Urinary bladder (tissue), 3 donors: ENCODE measurements at regions not wholly inside any gene's neighbourhood (a gene's known extent, or its start where the extent isn't known, plus 50 kb on each side); places are given as distances from the start of the nearest gene placed in this dataset.

Source experiments
- DNase-seq: peaks from one replicate; pipeline ENCODE4 v3.0.0-alpha.2; 2015; ENCODE audit errors: extremely low spot score
- H3K27ac ChIP-seq: one replicate; pipeline ENCODE4 v1.5.1; 2013; ENCODE audit warnings: low read depth, mild to moderate bottlenecking, moderate library complexity
- H3K36me3 ChIP-seq: one replicate; pipeline ENCODE4 v1.6.1; 2013; ENCODE audit warnings: mild to moderate bottlenecking, moderate library complexity; ENCODE audit not compliant: insufficient read depth
- H3K4me1 ChIP-seq: one replicate; pipeline ENCODE4 v1.6.1; 2013; ENCODE audit warnings: mild to moderate bottlenecking, moderate library complexity; ENCODE audit not compliant: insufficient read depth
- H3K4me3 ChIP-seq: one replicate; pipeline ENCODE4 v1.5.1; 2013; ENCODE audit warnings: low read depth, low read length
- WGBS: extraction: QIAGEN DNeasy Blood & Tissue Kit; methylation state at CpG from one replicate; pipeline ENCODE4 v1.1.7; 2013; 5-methylcytosine and 5-hydroxymethylcytosine counted together
- donor health status: healthy with polysubstance abuse.
- donor health status: healthy.

- no peak overlapping the region for H3K4me3 ChIP-seq
- DNase-seq = no peak
- 93% methylated on average over 2 of the region's 2 CpGs for WGBS
- no peaks in the 10 kb centered on the region for H3K4me1 ChIP-seq
- H3K36me3 ChIP-seq = no peaks in the 10 kb centered on the region
- no peak overlapping the region for H3K27ac ChIP-seq
Observed at GRCh38 chr12:88996200-88996788, 356.0 kb downstream of the DUSP6 start.

- WGBS = 63% methylated on average over 1 of the region's 1 CpG
- H3K4me3 ChIP-seq = no peak overlapping the region
- H3K4me1 ChIP-seq = no peaks in the 10 kb centered on the region
- no peaks in the 10 kb centered on the region for H3K36me3 ChIP-seq
- no peak overlapping the region for H3K27ac ChIP-seq
- no peak for DNase-seq
Observed at GRCh38 chr12:88994971-88995370, 357.3 kb downstream of the DUSP6 start.

DNA sequence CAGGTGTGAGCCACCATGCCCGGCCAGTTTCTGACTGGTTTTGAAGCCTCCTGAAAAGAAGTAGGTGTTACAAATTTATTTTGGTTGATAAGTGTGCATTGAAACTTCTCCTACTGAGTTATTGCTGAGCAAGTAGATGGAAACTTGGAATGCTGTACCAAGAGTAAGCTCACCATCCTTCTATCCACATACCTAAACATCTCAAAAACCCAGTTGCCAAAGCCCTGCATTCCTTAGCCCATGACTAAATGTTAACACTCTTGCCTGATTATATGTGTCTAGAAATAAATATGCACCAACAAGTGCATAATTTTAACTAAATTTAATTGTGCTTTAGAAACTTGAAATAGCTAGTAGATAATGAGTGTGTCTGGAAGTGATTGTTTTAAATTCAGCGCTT is 357.8 kb downstream of the DUSP6 start:
- WGBS = 94% methylated on average over 2 of the region's 2 CpGs
- DNase-seq = no peak
- Histone ChIP-seq H3K36me3 (no peaks in the 10 kb centered on the region), H3K27ac (no peak overlapping the region), H3K4me3 (no peak overlapping the region), H3K4me1 (no peaks in the 10 kb centered on the region)

- peak; percentile 10 for DNase-seq
- H3K4me1 ChIP-seq = no peaks in the 10 kb centered on the region
- H3K4me3 ChIP-seq = no peak overlapping the region
- H3K27ac ChIP-seq = no peak overlapping the region
- H3K36me3 ChIP-seq = no peaks in the 10 kb centered on the region
- WGBS = 10% methylated on average over 3 of the region's 3 CpGs
Observed at GRCh38 chr12:88993651-88994050, 358.6 kb downstream of the DUSP6 start.

GRCh38 chr12:88986056-88986455 is 366.2 kb downstream of the DUSP6 start:
- Histone ChIP-seq H3K27ac (no peak overlapping the region), H3K4me3 (no peak overlapping the region), H3K36me3 (no peaks in the 10 kb centered on the region), H3K4me1 (no peaks in the 10 kb centered on the region)
- WGBS = 29% methylated on average over 5 of the region's 5 CpGs
- no peak for DNase-seq

GRCh38 chr12:88985631-88986030 is 366.7 kb downstream of the DUSP6 start:
- Histone ChIP-seq H3K4me3 (no peak overlapping the region), H3K27ac (no peak overlapping the region), H3K4me1 (no peaks in the 10 kb centered on the region), H3K36me3 (no peaks in the 10 kb centered on the region)
- 70% methylated on average over 3 of the region's 3 CpGs for WGBS
- no peak for DNase-seq

DNA sequence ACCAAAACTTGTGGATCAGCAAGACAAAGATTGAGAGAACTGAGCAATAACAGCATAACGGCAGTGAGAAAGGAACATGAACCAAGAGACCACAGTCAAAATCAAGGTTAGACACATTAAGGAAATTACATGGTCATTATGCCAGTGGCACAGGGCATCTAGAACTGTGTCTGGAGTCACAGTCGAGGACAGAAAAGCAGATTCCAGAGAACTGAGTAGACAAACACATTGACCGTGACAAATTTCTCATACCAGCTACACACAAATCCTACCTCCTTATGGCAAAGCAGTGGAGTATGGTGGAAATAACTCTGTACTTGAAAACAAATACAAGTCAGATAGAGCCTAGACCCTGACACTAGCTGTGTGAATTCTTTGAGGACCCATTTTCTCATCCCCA is 367.3 kb downstream of the DUSP6 start:
- 99% methylated on average over 3 of the region's 3 CpGs for WGBS
- no peak for DNase-seq

DNA sequence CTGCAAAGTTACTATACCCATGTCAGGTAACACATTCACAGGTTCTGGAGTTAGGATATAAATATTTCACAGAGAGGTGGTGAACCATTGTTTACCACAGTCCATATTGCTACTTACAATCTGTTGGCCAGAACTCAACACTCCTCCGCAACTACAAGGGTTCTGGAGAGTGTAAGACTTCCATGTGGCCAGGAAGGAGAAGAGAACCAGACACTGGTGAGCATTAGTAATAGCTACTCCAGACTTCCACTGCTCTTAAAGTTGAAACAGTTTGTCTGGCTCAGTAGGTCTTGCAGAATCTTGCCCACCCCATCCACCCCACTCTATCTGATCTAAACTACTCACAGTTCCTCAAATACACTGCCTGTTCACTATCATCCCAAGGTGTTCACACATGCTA is 369.6 kb downstream of the DUSP6 start:
- H3K36me3 ChIP-seq = no peaks in the 10 kb centered on the region
- H3K4me1 ChIP-seq = no peaks in the 10 kb centered on the region
- no peak overlapping the region for H3K4me3 ChIP-seq
- DNase-seq = no peak
- no peak overlapping the region for H3K27ac ChIP-seq
- WGBS = 69% methylated on average over 1 of the region's 1 CpG

More for the DNA sequence above, 367.3 kb downstream of the DUSP6 start:
- H3K4me3 ChIP-seq = no peak overlapping the region
- H3K27ac ChIP-seq = no peak overlapping the region
- no peaks in the 10 kb centered on the region for H3K4me1 ChIP-seq
- H3K36me3 ChIP-seq = no peaks in the 10 kb centered on the region

DNA sequence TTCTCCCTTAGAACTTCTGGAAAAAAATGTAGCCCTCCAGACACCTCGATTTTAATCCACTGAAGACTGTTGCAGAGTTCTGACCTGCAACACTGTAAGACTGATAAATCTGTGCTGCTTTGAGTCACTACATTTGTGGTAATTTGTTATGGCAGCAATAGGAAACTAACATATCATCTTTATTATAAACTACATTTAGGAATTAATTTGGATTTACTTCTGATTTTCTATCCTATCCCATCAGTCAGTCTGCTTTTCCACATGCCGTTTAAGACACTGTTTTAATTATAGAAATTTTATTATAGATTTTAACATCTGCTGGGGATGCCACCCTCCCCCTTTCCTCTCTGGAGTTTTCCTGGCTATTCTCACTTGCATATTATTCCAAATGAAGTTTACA is 375.2 kb downstream of the DUSP6 start:
- WGBS = 61% methylated on average over 2 of the region's 2 CpGs
- Histone ChIP-seq H3K36me3 (no peaks in the 10 kb centered on the region), H3K27ac (no peak overlapping the region), H3K4me3 (no peak overlapping the region), H3K4me1 (no peaks in the 10 kb centered on the region)
- no peak for DNase-seq

DNA sequence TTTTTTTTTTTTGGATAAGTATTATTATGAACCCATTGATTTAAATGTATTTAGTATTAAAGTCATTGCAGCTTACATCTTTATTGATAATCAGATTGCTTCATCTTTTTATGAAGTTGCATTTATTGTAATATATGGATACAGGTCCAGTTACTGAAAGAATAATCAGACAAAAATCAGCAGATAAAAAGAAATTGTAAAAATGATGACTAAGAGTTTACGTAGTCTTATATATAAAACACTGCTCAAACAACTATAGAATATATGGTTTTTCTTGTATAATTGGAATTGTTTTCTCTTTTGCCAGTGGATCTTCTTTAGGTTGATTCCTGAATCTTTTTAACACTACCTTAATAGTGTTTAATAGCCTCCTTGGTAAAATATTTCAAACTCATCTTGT is 378.3 kb downstream of the DUSP6 start:
- Histone ChIP-seq H3K36me3 (no peaks in the 10 kb centered on the region), H3K4me3 (no peak overlapping the region), H3K4me1 (no peaks in the 10 kb centered on the region), H3K27ac (no peak overlapping the region)
- WGBS = 93% methylated on average over 1 of the region's 1 CpG
- no peak for DNase-seq

- Histone ChIP-seq H3K4me3 (no peak overlapping the region), H3K36me3 (no peaks in the 10 kb centered on the region), H3K27ac (no peak overlapping the region), H3K4me1 (no peaks in the 10 kb centered on the region)
- no peak for DNase-seq
- WGBS = 49% methylated on average over 1 of the region's 1 CpG
Observed at GRCh38 chr12:88970740-88971139, 381.6 kb downstream of the DUSP6 start.

DNA sequence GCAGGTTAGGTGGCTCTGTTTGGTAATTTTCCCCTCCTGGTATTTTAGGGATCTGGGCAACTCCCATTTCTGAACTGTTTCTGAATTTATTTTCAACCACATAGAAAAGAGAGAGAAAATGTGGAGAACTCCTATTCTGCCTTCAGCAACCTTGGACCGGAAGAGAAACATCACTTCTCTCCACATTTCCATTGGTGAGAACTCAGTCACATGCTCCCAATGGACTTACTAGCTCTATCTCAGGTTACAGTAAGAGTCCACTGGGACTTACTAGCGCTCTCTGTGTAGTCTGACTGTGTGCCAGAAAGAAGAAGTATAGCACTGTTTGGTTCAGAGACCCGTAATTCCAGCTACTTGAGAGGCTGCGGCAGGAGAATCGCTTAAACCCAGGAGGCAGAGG is 383.2 kb downstream of the DUSP6 start:
- 99% methylated on average over 5 of the region's 5 CpGs for WGBS
- H3K4me1 ChIP-seq = no peaks in the 10 kb centered on the region
- no peak overlapping the region for H3K27ac ChIP-seq
- DNase-seq = no peak
- no peak overlapping the region for H3K4me3 ChIP-seq
- H3K36me3 ChIP-seq = no peaks in the 10 kb centered on the region

DNA sequence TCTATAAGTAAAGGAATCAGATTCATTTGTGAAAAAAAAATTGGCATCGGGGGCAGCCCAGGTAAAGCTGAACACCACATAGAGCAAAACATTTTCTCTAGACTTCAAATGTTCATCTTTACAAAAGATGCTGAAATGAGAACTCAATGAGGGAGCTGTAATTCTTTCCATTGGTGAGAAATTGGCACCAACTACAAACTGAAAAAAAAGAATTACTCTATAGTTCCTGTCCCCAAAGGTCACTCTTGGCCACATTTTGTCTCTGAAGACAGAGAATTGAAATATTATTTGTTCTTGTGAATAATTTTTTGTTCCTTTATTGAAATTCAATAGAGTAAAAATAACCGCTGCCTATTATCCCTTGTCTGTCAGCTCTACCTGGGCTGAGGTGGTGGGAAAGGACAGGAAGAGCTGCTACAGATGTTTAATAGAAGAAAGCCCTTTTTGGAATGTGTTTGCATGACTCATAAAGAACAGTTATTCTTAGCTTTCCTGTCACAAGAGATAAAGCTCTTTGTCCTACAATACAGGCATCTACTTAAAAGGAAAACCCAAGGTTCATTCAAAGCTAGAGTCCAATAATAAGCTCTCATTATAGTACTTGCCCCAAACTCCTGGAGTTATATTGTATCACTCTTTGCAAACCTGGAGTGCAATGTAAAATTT is 380.1 kb upstream of the KITLG start:
- no peak overlapping the region for H3K4me3 ChIP-seq
- WGBS = 84% methylated on average over 2 of the region's 2 CpGs
- no peak overlapping the region for H3K27ac ChIP-seq
- no peaks in the 10 kb centered on the region for H3K36me3 ChIP-seq
- H3K4me1 ChIP-seq = no peaks in the 10 kb centered on the region
- no peak for DNase-seq

DNA sequence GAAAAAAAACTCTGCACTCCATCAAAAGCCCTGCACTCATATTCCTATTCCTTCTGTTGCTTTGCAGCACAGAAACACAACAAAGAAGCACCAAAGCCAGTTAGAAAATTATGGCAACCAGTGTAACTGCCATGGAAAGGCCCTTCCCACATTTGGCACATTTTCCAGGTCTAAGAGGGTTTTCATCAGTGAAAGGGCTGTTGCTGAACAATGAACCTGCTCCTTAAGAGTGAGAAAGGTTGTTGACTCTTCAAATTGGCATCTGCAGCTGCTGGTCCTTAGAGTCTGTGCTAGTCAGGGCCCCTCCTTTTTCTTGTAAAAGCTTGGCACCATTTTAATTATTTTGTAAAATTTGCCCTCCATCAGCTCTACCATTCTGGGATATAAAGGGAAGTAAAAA is 378.7 kb upstream of the KITLG start:
- DNase-seq = no peak
- no peak overlapping the region for H3K4me3 ChIP-seq
- H3K4me1 ChIP-seq = no peaks in the 10 kb centered on the region
- H3K36me3 ChIP-seq = no peaks in the 10 kb centered on the region
- H3K27ac ChIP-seq = no peak overlapping the region

GRCh38 chr12:88958153-88958552 is 377.9 kb upstream of the KITLG start:
- H3K4me3 ChIP-seq = no peak overlapping the region
- no peaks in the 10 kb centered on the region for H3K36me3 ChIP-seq
- no peaks in the 10 kb centered on the region for H3K4me1 ChIP-seq
- no peak overlapping the region for H3K27ac ChIP-seq
- DNase-seq = no peak
